Lower leg skin (tissue), 3 donors: ENCODE measurements at regions not wholly inside any gene's neighbourhood (a gene's known extent, or its start where the extent isn't known, plus 50 kb on each side); places are given as distances from the start of the nearest gene placed in this dataset.

Experiments used
- CTCF ChIP-seq, 3 donors: fragments of 450-650 bp; IDR thresholded peaks; one replicate each; pipeline ENCODE4 v1.5.1; 2016; ENCODE audit warnings: antibody characterized with exemption in 3 of 3, mild to moderate bottlenecking in 3 of 3, moderate library complexity in 2 of 3
- POLR2A ChIP-seq, 2 donors: fragments of 450-650 bp; IDR thresholded peaks; one replicate each; pipeline ENCODE4 v1.6.1; 2016 to 2017; ENCODE audit warnings: antibody characterized with exemption in 2 of 2, mild to moderate bottlenecking in 1 of 2, moderate library complexity in 1 of 2

GRCh38 chr10:64547168-64547567, 1026.0 kb downstream of the REEP3 start:
- TF ChIP-seq CTCF (IDR thresholded peaks at IDR 0.05) (no peak), POLR2A (IDR thresholded peaks at IDR 0.05) (no peak)
